Vagina (tissue), 2 donors: ENCODE measurements at regions not wholly inside any gene's neighbourhood (a gene's known extent, or its start where the extent isn't known, plus 50 kb on each side); places are given as distances from the start of the nearest gene placed in this dataset.

Experiments used
- POLR2A ChIP-seq, 2 donors: fragments of 450-650 bp; IDR thresholded peaks; one replicate each; pipeline ENCODE4 v1.6.1; 2017; ENCODE audit warnings: antibody characterized with exemption in 2 of 2, mild to moderate bottlenecking in 2 of 2, moderate library complexity in 2 of 2
- POLR2AphosphoS5 ChIP-seq, 2 donors: sonication (generic); formaldehyde crosslinking; IDR thresholded peaks; one replicate each; pipeline ENCODE4 v1.9.0; 2017; ENCODE audit warnings: antibody characterized with exemption in 2 of 2, mild to moderate bottlenecking in 2 of 2, low read depth in 1 of 2; ENCODE audit not compliant: insufficient read depth in 1 of 2
- TF ChIP-seq, protein P1 (sequence below), 3 experiments: fragments of 450-650 bp in 2 of 3; fragments of 200-600 bp in 1 of 3; sonication (generic) in 1 of 3; IDR thresholded peaks; one replicate each; pipeline ENCODE4 v1.5.1; 2017 to 2019; ENCODE audit warnings: antibody characterized with exemption in 3 of 3, mild to moderate bottlenecking in 2 of 3, moderate library complexity in 2 of 3

GRCh38 chr13:73338389-73338788, 279.6 kb downstream of the KLF5 start:
- TF ChIP-seq, protein P1, sequence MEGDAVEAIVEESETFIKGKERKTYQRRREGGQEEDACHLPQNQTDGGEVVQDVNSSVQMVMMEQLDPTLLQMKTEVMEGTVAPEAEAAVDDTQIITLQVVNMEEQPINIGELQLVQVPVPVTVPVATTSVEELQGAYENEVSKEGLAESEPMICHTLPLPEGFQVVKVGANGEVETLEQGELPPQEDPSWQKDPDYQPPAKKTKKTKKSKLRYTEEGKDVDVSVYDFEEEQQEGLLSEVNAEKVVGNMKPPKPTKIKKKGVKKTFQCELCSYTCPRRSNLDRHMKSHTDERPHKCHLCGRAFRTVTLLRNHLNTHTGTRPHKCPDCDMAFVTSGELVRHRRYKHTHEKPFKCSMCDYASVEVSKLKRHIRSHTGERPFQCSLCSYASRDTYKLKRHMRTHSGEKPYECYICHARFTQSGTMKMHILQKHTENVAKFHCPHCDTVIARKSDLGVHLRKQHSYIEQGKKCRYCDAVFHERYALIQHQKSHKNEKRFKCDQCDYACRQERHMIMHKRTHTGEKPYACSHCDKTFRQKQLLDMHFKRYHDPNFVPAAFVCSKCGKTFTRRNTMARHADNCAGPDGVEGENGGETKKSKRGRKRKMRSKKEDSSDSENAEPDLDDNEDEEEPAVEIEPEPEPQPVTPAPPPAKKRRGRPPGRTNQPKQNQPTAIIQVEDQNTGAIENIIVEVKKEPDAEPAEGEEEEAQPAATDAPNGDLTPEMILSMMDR (IDR thresholded peaks at IDR 0.05) = no peak
- TF ChIP-seq POLR2AphosphoS5 (IDR thresholded peaks at IDR 0.05; ENCODE audit: insufficient read depth in 1 of 2, low read depth in 1 of 2) (no peak), POLR2A (IDR thresholded peaks at IDR 0.05) (no peak)
